ENCODE measurements at regions not wholly inside any gene's neighbourhood (a gene's known extent, or its start where the extent isn't known, plus 50 kb on each side); places are given as distances from the start of the nearest gene placed in this dataset.

GRCh38 chr11:134752964-134753770, 341.1 kb upstream of the B3GAT1 start:
- no peaks in the 10 kb centered on the region for H3K9me3 ChIP-seq
- TF ChIP-seq CTCF (IDR thresholded peaks at IDR 0.05 in 4 of 5, conservative IDR thresholded peaks at IDR 0.05 in 1 of 5) (no peak), POLR2A (IDR thresholded peaks at IDR 0.05) (no peak)
- H3K27me3 ChIP-seq: no peaks in the 10 kb centered on the region
- H3K27ac ChIP-seq: no peak overlapping the region
- no peaks in the 10 kb centered on the region for H3K4me1 ChIP-seq
- DNase-seq: no peak
- H3K36me3 ChIP-seq: no peaks in the 10 kb centered on the region
- in situ Hi-C loops (cut with MboI; ENCODE audit: low sequenced_read_pairs in 4 of 4) (no loop called here), intact Hi-C loops (cut with DNase I; ENCODE audit: low total_unique reads) (no loop called here)
- no peak for ATAC-seq
- H3K4me3 ChIP-seq: no peak overlapping the region

GRCh38 chr11:134752526-134752925, 340.5 kb upstream of the B3GAT1 start:
- ATAC-seq (no peak), DNase-seq (no peak)
- H3K27me3 ChIP-seq: no peaks in the 10 kb centered on the region
- H3K4me3 ChIP-seq: no peak overlapping the region
- no peaks in the 10 kb centered on the region for H3K9me3 ChIP-seq
- H3K4me1 ChIP-seq: no peaks in the 10 kb centered on the region
- TF ChIP-seq CTCF (IDR thresholded peaks at IDR 0.05 in 4 of 5, conservative IDR thresholded peaks at IDR 0.05 in 1 of 5) (no peak), POLR2A (IDR thresholded peaks at IDR 0.05) (no peak)
- intact Hi-C loops (cut with DNase I; ENCODE audit: low total_unique reads) (no loop called here), in situ Hi-C loops (cut with MboI; ENCODE audit: low sequenced_read_pairs in 4 of 4) (no loop called here)
- no peak overlapping the region for H3K27ac ChIP-seq
- no peaks in the 10 kb centered on the region for H3K36me3 ChIP-seq

DNA sequence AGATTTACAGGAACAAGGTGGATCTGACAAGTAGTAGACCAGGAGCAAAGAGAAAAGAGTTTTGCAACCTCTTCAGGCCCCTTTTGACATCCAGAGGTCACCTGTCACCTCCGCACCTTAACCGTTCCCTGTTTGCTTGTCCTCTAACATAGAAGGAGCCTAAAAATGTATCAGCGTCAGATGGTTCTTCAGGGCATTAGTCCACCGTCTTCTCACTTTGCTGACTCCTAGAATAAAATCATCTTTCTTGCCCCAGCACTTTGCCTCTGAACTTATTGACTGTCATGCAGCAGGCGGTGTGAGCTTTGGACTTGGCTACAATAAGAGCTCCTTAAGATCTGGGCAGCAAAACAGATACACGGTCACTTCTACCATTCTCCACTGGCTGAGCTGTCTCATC, 339.7 kb upstream of the B3GAT1 start:
- TF ChIP-seq POLR2A (IDR thresholded peaks at IDR 0.05) (no peak), CTCF (IDR thresholded peaks at IDR 0.05 in 4 of 5, conservative IDR thresholded peaks at IDR 0.05 in 1 of 5) (no peak)
- H3K36me3 ChIP-seq: no peaks in the 10 kb centered on the region
- H3K4me1 ChIP-seq: no peaks in the 10 kb centered on the region
- intact Hi-C loops (cut with DNase I; ENCODE audit: low total_unique reads): no loop called here
- H3K4me3 ChIP-seq: no peak overlapping the region
- DNase-seq: no peak
- no peak for ATAC-seq
- in situ Hi-C loops (cut with MboI; ENCODE audit: low sequenced_read_pairs in 4 of 4): no loop called here
- no peak overlapping the region for H3K27ac ChIP-seq
- H3K27me3 ChIP-seq: no peaks in the 10 kb centered on the region
- H3K9me3 ChIP-seq: no peaks in the 10 kb centered on the region

DNA sequence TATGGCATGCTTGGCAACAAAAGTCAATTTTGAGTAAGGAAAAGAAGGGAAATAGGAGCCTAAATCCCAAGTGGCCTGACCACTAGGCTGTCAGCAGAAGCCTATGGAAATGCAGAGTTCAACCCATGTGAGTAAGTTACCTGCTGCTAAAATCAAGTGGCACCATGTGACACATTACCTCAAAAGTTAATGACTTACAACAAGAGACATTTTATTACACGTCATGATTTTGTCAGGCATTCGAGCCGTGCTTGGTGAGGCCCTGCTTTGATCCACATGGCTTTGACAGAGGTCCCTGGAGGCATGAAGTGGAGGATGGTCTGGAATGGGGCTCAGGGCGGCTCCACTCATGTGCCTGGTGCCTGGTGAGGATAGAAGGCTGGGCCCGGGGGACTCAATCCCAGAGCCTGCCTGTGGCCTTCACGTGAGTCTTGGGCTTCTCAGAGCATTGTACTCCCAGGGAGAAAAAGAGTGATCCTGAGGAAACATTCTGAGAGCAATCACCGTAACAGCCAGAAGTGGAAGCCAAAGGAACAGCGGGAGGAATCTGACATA, 339.1 kb upstream of the B3GAT1 start:
- Histone ChIP-seq H3K36me3 (no peaks in the 10 kb centered on the region), H3K27me3 (peaks cover 0 to under 1% (median 0%) of the 10 kb centered on the region in 3 donors), H3K9me3 (no peaks in the 10 kb centered on the region), H3K4me3 (no peak overlapping the region), H3K27ac (no peak overlapping the region), H3K4me1 (no peaks in the 10 kb centered on the region)
- intact Hi-C loops (cut with DNase I; ENCODE audit: low total_unique reads) (no loop called here), in situ Hi-C loops (cut with MboI; ENCODE audit: low sequenced_read_pairs in 4 of 4) (no loop called here)
- TF ChIP-seq CTCF (IDR thresholded peaks at IDR 0.05 in 4 of 5, conservative IDR thresholded peaks at IDR 0.05 in 1 of 5): no peak
- TF ChIP-seq POLR2A (IDR thresholded peaks at IDR 0.05): no peak
- DNase-seq: no peak
- no peak for ATAC-seq
